ENCODE measurements at regions not wholly inside any gene's neighbourhood (a gene's known extent, or its start where the extent isn't known, plus 50 kb on each side); places are given as distances from the start of the nearest gene placed in this dataset.

DNA sequence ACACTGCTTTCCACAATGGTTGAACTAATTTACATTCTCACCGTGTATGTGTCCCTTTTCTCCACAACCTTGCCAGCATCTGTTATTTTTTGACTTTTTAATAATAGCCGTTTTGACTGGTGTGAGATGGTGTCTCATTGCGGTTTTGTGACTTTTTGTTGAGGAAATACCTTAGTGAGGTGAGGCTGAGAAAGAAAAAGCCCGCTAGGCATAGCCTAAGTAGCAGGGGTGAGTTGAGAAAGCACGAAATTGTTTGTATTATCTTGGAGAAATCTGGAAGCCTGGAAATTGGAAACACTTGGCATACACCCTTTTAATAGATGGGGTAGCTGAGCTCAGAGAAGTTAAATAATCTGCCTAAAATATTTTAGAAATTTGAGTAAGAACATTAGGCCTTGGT, 61.5 kb upstream of the CFAP161 start:
- DNase-seq (ENCODE audit: low spot score): no peak
- H3K4me1 ChIP-seq (ENCODE audit: control insufficient read depth in 4 of 4, insufficient read depth in 4 of 4, low read length in 3 of 4): peaks cover 0 to 6% (median 0%) of the 10 kb centered on the region in 4 donors
- H3K4me3 ChIP-seq (ENCODE audit: low read depth in 1 of 3, low read length in 3 of 3): no peak overlapping the region
- no peak for TF ChIP-seq FOXA2 (IDR thresholded peaks at IDR 0.05)
- no peak for TF ChIP-seq HNF4G (IDR thresholded peaks at IDR 0.05)
- no peak for TF ChIP-seq JUND (IDR thresholded peaks at IDR 0.05)
- TF ChIP-seq GABPA (IDR thresholded peaks at IDR 0.05 in 1 of 2, conservative IDR thresholded peaks at IDR 0.05 in 1 of 2): no peak
- TF ChIP-seq, protein P1, sequence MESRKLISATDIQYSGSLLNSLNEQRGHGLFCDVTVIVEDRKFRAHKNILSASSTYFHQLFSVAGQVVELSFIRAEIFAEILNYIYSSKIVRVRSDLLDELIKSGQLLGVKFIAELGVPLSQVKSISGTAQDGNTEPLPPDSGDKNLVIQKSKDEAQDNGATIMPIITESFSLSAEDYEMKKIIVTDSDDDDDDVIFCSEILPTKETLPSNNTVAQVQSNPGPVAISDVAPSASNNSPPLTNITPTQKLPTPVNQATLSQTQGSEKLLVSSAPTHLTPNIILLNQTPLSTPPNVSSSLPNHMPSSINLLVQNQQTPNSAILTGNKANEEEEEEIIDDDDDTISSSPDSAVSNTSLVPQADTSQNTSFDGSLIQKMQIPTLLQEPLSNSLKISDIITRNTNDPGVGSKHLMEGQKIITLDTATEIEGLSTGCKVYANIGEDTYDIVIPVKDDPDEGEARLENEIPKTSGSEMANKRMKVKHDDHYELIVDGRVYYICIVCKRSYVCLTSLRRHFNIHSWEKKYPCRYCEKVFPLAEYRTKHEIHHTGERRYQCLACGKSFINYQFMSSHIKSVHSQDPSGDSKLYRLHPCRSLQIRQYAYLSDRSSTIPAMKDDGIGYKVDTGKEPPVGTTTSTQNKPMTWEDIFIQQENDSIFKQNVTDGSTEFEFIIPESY (IDR thresholded peaks at IDR 0.05): no peak
- no peak for TF ChIP-seq EGR1 (IDR thresholded peaks at IDR 0.05; ENCODE audit: low read depth in 2 of 2)
- TF ChIP-seq REST (IDR thresholded peaks at IDR 0.05): no peak
- no peak for TF ChIP-seq HNF4A (conservative IDR thresholded peaks at IDR 0.05)
- TF ChIP-seq, protein P2, sequence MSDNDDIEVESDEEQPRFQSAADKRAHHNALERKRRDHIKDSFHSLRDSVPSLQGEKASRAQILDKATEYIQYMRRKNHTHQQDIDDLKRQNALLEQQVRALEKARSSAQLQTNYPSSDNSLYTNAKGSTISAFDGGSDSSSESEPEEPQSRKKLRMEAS (IDR thresholded peaks at IDR 0.05): no peak
- no peak for TF ChIP-seq NR2F2 (IDR thresholded peaks at IDR 0.05)
- no peak for TF ChIP-seq RAD21 (IDR thresholded peaks at IDR 0.05)
- TF ChIP-seq, protein P3, sequence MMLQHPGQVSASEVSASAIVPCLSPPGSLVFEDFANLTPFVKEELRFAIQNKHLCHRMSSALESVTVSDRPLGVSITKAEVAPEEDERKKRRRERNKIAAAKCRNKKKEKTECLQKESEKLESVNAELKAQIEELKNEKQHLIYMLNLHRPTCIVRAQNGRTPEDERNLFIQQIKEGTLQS (IDR thresholded peaks at IDR 0.05): no peak
- no peak for TF ChIP-seq YY1 (IDR thresholded peaks at IDR 0.05)
- no peak for TF ChIP-seq SP1 (IDR thresholded peaks at IDR 0.05)
- H3K36me3 ChIP-seq (ENCODE audit: control insufficient read depth in 4 of 4, insufficient read depth in 3 of 4, low read depth in 1 of 4, low read length in 3 of 4): no peaks in the 10 kb centered on the region
- no peak overlapping the region for H3K9ac ChIP-seq (ENCODE audit: low read depth in 1 of 2, low read length in 2 of 2)
- no peak overlapping the region for H3K27ac ChIP-seq (ENCODE audit: low read depth in 1 of 2, low read length in 2 of 2)
- 96% methylated on average over 5 of the region's 5 CpGs for WGBS
- H3K27me3 ChIP-seq (ENCODE audit: control insufficient read depth in 4 of 4, insufficient read depth in 4 of 4, low read length in 3 of 4): no peaks in the 10 kb centered on the region
- no peaks in the 10 kb centered on the region for H3K9me3 ChIP-seq (ENCODE audit: control insufficient read depth in 4 of 4, low read length in 3 of 4)

DNA sequence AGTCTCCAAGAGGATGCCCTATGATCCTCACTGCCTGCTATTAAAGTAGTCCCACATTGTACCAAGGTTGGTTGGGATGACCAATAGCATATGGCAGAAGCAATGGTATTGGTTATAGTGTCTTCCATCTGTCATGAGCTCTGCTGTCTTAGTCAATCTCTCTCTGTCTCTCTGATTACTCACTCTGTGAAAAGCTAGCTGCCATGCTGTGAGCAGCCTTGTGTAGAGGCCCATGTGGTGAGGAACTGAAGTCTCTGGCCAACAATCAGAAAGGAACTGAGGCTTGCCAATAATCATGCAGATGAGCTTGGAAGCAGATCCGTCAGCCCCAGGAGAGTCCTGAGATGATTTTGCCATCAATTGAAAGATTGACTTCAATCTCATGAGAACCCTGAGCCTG, 60.3 kb upstream of the CFAP161 start:
- Histone ChIP-seq H3K4me3 (ENCODE audit: low read depth in 1 of 3, low read length in 3 of 3) (no peak overlapping the region), H3K9ac (ENCODE audit: low read depth in 1 of 2, low read length in 2 of 2) (no peak overlapping the region), H3K27me3 (ENCODE audit: control insufficient read depth in 4 of 4, insufficient read depth in 4 of 4, low read length in 3 of 4) (no peaks in the 10 kb centered on the region), H3K9me3 (ENCODE audit: control insufficient read depth in 4 of 4, low read length in 3 of 4) (no peaks in the 10 kb centered on the region), H3K36me3 (ENCODE audit: control insufficient read depth in 4 of 4, insufficient read depth in 3 of 4, low read depth in 1 of 4, low read length in 3 of 4) (no peaks in the 10 kb centered on the region), H3K4me1 (ENCODE audit: control insufficient read depth in 4 of 4, insufficient read depth in 4 of 4, low read length in 3 of 4) (peaks cover 0 to 6% (median 0%) of the 10 kb centered on the region in 4 donors), H3K27ac (ENCODE audit: low read depth in 1 of 2, low read length in 2 of 2) (no peak overlapping the region)
- 89% methylated on average over 1 of the region's 1 CpG for WGBS
- DNase-seq (ENCODE audit: low spot score): no peak
- TF ChIP-seq, protein P3 (IDR thresholded peaks at IDR 0.05): no peak
- no peak for TF ChIP-seq REST (IDR thresholded peaks at IDR 0.05)
- TF ChIP-seq YY1 (IDR thresholded peaks at IDR 0.05): no peak
- TF ChIP-seq JUND (IDR thresholded peaks at IDR 0.05): no peak
- TF ChIP-seq HNF4A (conservative IDR thresholded peaks at IDR 0.05): no peak
- TF ChIP-seq HNF4G (IDR thresholded peaks at IDR 0.05): no peak
- no peak for TF ChIP-seq FOXA1 (IDR thresholded peaks at IDR 0.05)
- no peak for TF ChIP-seq TAF1 (conservative IDR thresholded peaks at IDR 0.05)
- TF ChIP-seq NR2F2 (IDR thresholded peaks at IDR 0.05): no peak
- TF ChIP-seq, protein P2 (IDR thresholded peaks at IDR 0.05): no peak
- TF ChIP-seq RXRA (IDR thresholded peaks at IDR 0.05): no peak
- no peak for TF ChIP-seq SP1 (IDR thresholded peaks at IDR 0.05)
- TF ChIP-seq GABPA (IDR thresholded peaks at IDR 0.05 in 1 of 2, conservative IDR thresholded peaks at IDR 0.05 in 1 of 2): no peak
- TF ChIP-seq CTCF (IDR thresholded peaks at IDR 0.05; ENCODE audit: low read depth, low read length, missing input control): no peak
- TF ChIP-seq RAD21 (IDR thresholded peaks at IDR 0.05): no peak

Measured in liver (tissue), 8 donors.